ENCODE measurements at regions not wholly inside any gene's neighbourhood (a gene's known extent, or its start where the extent isn't known, plus 50 kb on each side); places are given as distances from the start of the nearest gene placed in this dataset.

DNA sequence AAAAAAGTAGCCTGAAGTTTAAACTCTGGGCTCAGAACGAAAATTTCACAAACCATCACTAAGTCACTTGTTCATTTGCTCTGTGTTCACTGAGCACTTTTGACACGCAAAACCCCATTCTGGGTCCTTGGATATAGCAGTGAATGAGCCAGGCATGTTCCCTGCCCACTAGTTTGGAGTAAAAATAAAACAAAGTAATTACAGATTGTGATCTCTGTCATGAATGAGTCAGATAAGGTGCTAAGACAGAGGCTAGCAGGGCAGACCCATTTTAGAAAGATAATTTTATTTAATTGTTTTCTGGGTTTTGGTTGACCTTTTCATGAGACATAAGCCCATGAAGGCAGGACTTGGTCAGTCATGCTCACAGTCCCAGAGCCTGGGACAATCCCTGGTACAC, 84.1 kb upstream of the ARHGEF3 start:
- no peaks in the 10 kb centered on the region for H3K9me3 ChIP-seq
- 85% methylated on average over 2 of the region's 2 CpGs for WGBS
- DNase-seq (ENCODE audit: low spot score), result no peak
- H3K27ac ChIP-seq, result no peak overlapping the region
- H3K27me3 ChIP-seq (replicated peaks; ENCODE audit: insufficient read depth), result no peaks in the 10 kb centered on the region
- no peaks in the 10 kb centered on the region for H3K36me3 ChIP-seq
- H3K4me1 ChIP-seq (replicated peaks), result no peaks in the 10 kb centered on the region
- no peak overlapping the region for H3K4me3 ChIP-seq
- no peak for TF ChIP-seq POLR2A (IDR thresholded peaks at IDR 0.05)
- TF ChIP-seq, protein P1, sequence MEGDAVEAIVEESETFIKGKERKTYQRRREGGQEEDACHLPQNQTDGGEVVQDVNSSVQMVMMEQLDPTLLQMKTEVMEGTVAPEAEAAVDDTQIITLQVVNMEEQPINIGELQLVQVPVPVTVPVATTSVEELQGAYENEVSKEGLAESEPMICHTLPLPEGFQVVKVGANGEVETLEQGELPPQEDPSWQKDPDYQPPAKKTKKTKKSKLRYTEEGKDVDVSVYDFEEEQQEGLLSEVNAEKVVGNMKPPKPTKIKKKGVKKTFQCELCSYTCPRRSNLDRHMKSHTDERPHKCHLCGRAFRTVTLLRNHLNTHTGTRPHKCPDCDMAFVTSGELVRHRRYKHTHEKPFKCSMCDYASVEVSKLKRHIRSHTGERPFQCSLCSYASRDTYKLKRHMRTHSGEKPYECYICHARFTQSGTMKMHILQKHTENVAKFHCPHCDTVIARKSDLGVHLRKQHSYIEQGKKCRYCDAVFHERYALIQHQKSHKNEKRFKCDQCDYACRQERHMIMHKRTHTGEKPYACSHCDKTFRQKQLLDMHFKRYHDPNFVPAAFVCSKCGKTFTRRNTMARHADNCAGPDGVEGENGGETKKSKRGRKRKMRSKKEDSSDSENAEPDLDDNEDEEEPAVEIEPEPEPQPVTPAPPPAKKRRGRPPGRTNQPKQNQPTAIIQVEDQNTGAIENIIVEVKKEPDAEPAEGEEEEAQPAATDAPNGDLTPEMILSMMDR (IDR thresholded peaks at IDR 0.05), result no peak
- TF ChIP-seq POLR2AphosphoS5 (IDR thresholded peaks at IDR 0.05), result no peak
- intact Hi-C loops (cut with DNase I), result no loop called here

DNA sequence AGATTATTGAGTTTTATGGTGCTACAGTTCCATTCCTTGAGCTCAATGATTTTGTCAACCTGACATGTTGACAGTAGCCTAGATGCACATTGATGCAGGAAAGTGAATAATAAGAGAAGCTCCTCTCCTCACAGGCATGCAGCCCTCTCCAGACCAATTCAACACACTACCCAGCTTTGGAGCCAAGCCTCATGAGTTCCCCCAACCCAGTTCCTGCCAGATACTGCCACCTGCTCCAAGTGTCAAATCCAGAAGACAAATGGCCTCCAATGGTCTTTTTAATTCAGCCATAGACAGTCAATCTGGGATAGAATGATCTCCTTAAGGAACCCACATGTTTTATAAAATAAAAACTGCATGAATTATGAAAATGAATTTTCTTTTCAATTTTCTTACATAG, 83.7 kb upstream of the ARHGEF3 start:
- Histone ChIP-seq H3K36me3 (no peaks in the 10 kb centered on the region), H3K4me1 (replicated peaks) (no peaks in the 10 kb centered on the region), H3K27ac (no peak overlapping the region), H3K9me3 (no peaks in the 10 kb centered on the region), H3K4me3 (no peak overlapping the region), H3K27me3 (replicated peaks; ENCODE audit: insufficient read depth) (no peaks in the 10 kb centered on the region)
- TF ChIP-seq, protein P1 (IDR thresholded peaks at IDR 0.05), result no peak
- TF ChIP-seq POLR2AphosphoS5 (IDR thresholded peaks at IDR 0.05) (no peak), POLR2A (IDR thresholded peaks at IDR 0.05) (no peak)
- intact Hi-C loops (cut with DNase I), result no loop called here
- no peak for DNase-seq (ENCODE audit: low spot score)

DNA sequence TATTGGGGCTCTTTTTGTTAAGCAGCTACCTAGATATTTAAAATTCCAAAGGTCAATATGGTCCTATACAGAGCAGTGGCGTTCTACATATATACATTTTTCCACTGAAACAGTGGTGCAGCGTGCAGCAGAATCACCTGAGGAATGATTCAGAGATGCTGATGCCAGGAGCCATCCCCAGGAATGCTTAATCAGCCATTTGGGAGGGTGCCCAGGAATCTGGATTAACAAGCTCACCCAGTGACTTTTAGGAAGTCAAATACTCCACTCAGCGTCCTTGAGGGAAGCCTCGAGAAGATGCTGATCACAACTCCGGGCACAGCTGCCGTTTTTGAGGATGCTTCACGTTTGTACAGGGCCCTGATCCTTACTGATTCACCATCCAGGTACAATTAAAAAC, 82.6 kb upstream of the ARHGEF3 start:
- no peak for TF ChIP-seq POLR2AphosphoS5 (IDR thresholded peaks at IDR 0.05)
- TF ChIP-seq POLR2A (IDR thresholded peaks at IDR 0.05), result no peak
- TF ChIP-seq, protein P1 (IDR thresholded peaks at IDR 0.05), result no peak
- Histone ChIP-seq H3K27ac (no peak overlapping the region), H3K9me3 (no peaks in the 10 kb centered on the region), H3K27me3 (replicated peaks; ENCODE audit: insufficient read depth) (no peaks in the 10 kb centered on the region), H3K36me3 (no peaks in the 10 kb centered on the region), H3K4me1 (replicated peaks) (no peaks in the 10 kb centered on the region), H3K4me3 (no peak overlapping the region)
- 36% methylated on average over 7 of the region's 7 CpGs for WGBS
- intact Hi-C loops (cut with DNase I), result no loop called here
- peak; percentile 10 for DNase-seq (ENCODE audit: low spot score)

DNA sequence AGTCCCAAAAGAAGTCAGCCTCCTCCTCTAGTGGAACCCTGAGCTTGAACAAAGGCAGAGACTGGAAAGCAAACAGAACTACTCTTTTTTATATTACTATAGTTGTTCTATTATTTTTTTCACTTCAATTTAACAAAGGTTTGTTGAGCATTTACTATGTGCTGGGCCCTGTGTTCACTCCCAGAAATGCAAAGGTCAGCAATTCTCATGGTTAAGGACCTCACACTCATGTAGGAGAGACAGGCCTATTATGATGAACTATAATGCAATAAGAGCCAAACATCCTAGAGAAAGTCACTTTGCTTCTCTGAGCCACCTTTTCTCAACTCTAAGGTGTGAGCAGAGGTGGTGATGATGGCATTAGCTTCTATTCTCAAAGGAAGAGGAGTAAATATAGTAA, 82.1 kb upstream of the ARHGEF3 start:
- H3K27ac ChIP-seq, result no peak overlapping the region
- no peaks in the 10 kb centered on the region for H3K27me3 ChIP-seq (replicated peaks; ENCODE audit: insufficient read depth)
- no peaks in the 10 kb centered on the region for H3K4me1 ChIP-seq (replicated peaks)
- intact Hi-C loops (cut with DNase I), result no loop called here
- DNase-seq (ENCODE audit: low spot score), result no peak
- TF ChIP-seq POLR2AphosphoS5 (IDR thresholded peaks at IDR 0.05), result no peak
- no peak for TF ChIP-seq POLR2A (IDR thresholded peaks at IDR 0.05)
- TF ChIP-seq, protein P1 (IDR thresholded peaks at IDR 0.05), result no peak
- no peaks in the 10 kb centered on the region for H3K36me3 ChIP-seq
- no peak overlapping the region for H3K4me3 ChIP-seq
- H3K9me3 ChIP-seq, result no peaks in the 10 kb centered on the region

DNA sequence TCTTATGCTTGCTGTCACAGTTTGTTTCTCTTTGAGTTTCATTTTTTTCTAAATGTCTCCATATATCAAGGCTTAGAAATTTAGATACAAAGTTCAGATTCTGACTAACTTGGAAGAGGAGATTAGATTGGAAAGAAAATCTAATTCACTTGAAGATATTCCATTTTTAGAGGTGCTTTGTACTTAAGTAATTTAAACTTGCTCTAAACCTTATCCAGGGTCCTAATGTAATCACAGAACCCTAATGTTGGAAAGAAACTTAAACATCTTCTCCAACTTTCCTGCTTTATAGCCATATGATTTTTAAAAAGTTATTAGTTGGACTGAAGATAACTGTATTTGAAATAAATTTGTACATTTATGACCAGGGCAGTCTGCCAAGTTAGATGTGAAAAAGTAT, 81.1 kb upstream of the ARHGEF3 start:
- Histone ChIP-seq H3K27ac (no peak overlapping the region), H3K36me3 (no peaks in the 10 kb centered on the region), H3K9me3 (no peaks in the 10 kb centered on the region), H3K4me3 (no peak overlapping the region), H3K27me3 (replicated peaks; ENCODE audit: insufficient read depth) (no peaks in the 10 kb centered on the region), H3K4me1 (replicated peaks) (no peaks in the 10 kb centered on the region)
- no peak for DNase-seq (ENCODE audit: low spot score)
- intact Hi-C loops (cut with DNase I), result no loop called here
- no peak for TF ChIP-seq POLR2AphosphoS5 (IDR thresholded peaks at IDR 0.05)
- TF ChIP-seq POLR2A (IDR thresholded peaks at IDR 0.05), result no peak
- TF ChIP-seq, protein P1 (IDR thresholded peaks at IDR 0.05), result no peak

Data from prostate gland (tissue), 2 donors.